Mesendoderm (in vitro differentiated cells): ENCODE measurements at regions not wholly inside any gene's neighbourhood (a gene's known extent, or its start where the extent isn't known, plus 50 kb on each side); places are given as distances from the start of the nearest gene placed in this dataset.

ENCODE experiments used
- DNase-seq: peaks from one replicate; pipeline ENCODE4 v3.0.0; 2013
- H2AK5ac ChIP-seq: 2 replicates; pipeline ENCODE4 v1.6.1; 2013; ENCODE audit warnings: low read length, inconsistent platforms
- H2BK120ac ChIP-seq: 2 replicates; pipeline ENCODE4 v1.6.1; 2013; ENCODE audit warnings: low read depth, mild to moderate bottlenecking, low read length, moderate library complexity, mixed read lengths
- H2BK15ac ChIP-seq: replicated peaks from 2 replicates; pipeline ENCODE4 v1.6.1; 2013; ENCODE audit warnings: low read depth, mild to moderate bottlenecking, moderate library complexity
- H2BK5ac ChIP-seq: 2 replicates; pipeline ENCODE4 v1.6.1; 2013; ENCODE audit warnings: low read length, inconsistent platforms
- H3K18ac ChIP-seq: 2 replicates; pipeline ENCODE4 v1.6.1; 2013; ENCODE audit warnings: mild to moderate bottlenecking, low read length, mixed read lengths
- H3K23ac ChIP-seq: one replicate; pipeline ENCODE4 v1.6.1; 2013; ENCODE audit warnings: low read length
- H3K27ac ChIP-seq: 2 replicates; pipeline ENCODE4 v1.5.1; 2013; ENCODE audit warnings: low read depth, mild to moderate bottlenecking, inconsistent platforms, low read length, moderate library complexity
- H3K27me3 ChIP-seq: 2 replicates; pipeline ENCODE4 v1.6.1; 2013; ENCODE audit warnings: low read length, control low read depth, mild to moderate bottlenecking, inconsistent platforms; ENCODE audit not compliant: insufficient read depth, poor library complexity
- H3K36me3 ChIP-seq: 2 replicates; pipeline ENCODE4 v1.6.1; 2013; ENCODE audit warnings: low read length, inconsistent platforms; ENCODE audit not compliant: control insufficient read depth, insufficient read depth
- H3K4ac ChIP-seq: one replicate; pipeline ENCODE4 v1.6.1; 2013; ENCODE audit warnings: low read depth, mild to moderate bottlenecking, low read length, moderate library complexity
- H3K4me1 ChIP-seq: 2 replicates; pipeline ENCODE4 v1.6.1; 2013; ENCODE audit warnings: low read depth, low read length, inconsistent platforms; ENCODE audit not compliant: control insufficient read depth
- H3K4me2 ChIP-seq: 2 replicates; pipeline ENCODE4 v1.6.1; 2013; ENCODE audit warnings: low read length
- H3K4me3 ChIP-seq: 2 replicates; pipeline ENCODE4 v1.5.1; 2013; ENCODE audit warnings: mild to moderate bottlenecking, low read length
- H3K56ac ChIP-seq: one replicate; pipeline ENCODE4 v1.6.1; 2013; ENCODE audit warnings: low read length
- H3K79me1 ChIP-seq: 2 replicates; pipeline ENCODE4 v1.6.1; 2013; ENCODE audit warnings: low read length, inconsistent platforms
- H3K79me2 ChIP-seq: 2 replicates; pipeline ENCODE4 v1.6.1; 2013; ENCODE audit warnings: mild to moderate bottlenecking, low read length; ENCODE audit not compliant: control insufficient read depth, insufficient read depth
- H3K9ac ChIP-seq: 2 replicates; pipeline ENCODE4 v1.6.1; 2013; ENCODE audit warnings: low read length, inconsistent platforms
- H4K5ac ChIP-seq: one replicate; pipeline ENCODE4 v1.6.1; 2013; ENCODE audit warnings: low read length
- H4K8ac ChIP-seq: one replicate; pipeline ENCODE4 v1.6.1; 2013; ENCODE audit warnings: low read depth, mild to moderate bottlenecking, control low read depth, low read length, moderate library complexity
- WGBS: extraction: QIAGEN DNeasy Blood & Tissue Kit; methylation state at CpG from one replicate; pipeline ENCODE4 v1.1.7; 2013; ENCODE audit warnings: low lambda C conversion rate, missing lambda C conversion rate; ENCODE audit not compliant: insufficient coverage; ENCODE audit errors: extremely low coverage; 5-methylcytosine and 5-hydroxymethylcytosine counted together

DNA sequence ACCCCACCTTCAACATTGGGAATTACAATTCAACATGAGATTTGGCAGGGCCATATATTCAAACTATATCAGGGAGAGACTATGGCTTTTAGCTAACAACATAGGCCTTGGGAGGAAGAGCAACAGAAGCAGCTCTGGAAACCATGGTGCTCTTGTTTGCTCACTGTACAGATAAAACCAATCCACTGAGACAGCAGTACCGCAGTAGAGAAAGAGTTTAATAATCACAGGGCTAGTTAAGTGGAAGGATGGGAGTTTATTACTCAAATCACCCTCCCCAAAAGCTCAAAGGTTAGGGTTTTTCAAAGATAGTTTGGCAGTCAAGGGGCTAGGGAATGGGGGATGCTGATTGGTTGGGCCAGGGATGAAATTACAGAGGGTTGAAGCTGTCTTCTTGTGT is 52.7 kb upstream of the CRHR1 start:
- no peak for DNase-seq
- H3K79me2 ChIP-seq, result no peaks in the 10 kb centered on the region
- no CpG with 5 or more reads among the region's 1 CpG for WGBS

DNA sequence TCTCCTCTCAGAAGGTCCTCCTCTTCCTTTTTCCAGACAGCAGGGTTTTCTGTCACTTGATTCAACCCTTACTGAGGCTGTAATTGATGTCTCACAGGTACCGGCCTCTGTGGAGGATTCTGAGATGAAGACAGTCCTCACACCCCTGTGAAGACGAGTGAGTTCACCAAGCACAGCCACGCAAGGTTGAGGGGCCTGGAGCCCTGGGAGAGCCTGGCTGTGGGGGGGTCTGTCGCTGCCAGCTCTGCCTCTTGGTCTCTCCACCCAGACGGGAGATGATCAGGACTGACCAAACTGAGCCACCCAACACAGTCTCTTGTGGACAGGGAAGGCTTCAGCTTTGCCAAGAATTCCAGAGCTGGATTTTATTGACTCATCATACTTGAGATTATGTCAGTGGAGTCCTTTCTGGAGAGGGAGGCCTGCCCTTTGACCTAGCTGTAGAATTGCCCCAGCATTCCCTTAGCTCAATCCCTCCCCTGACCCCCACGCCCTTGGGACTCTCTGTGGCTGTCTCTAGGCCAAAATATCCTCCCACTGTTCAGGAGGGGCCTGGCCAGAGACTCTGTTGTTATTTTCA is 51.1 kb upstream of the CRHR1 start:
- no CpG with 5 or more reads among the region's 6 CpGs for WGBS
- no peak overlapping the region for H3K4me3 ChIP-seq
- H2BK15ac ChIP-seq, result no peak overlapping the region
- H3K23ac ChIP-seq, result no peak overlapping the region
- no peaks in the 10 kb centered on the region for H3K79me1 ChIP-seq
- H3K79me2 ChIP-seq, result no peaks in the 10 kb centered on the region
- H3K36me3 ChIP-seq, result no peaks in the 10 kb centered on the region
- H3K4me2 ChIP-seq, result no peak overlapping the region
- H2AK5ac ChIP-seq, result no peak overlapping the region
- no peak overlapping the region for H3K4ac ChIP-seq
- H4K8ac ChIP-seq, result no peak overlapping the region
- no peak overlapping the region for H2BK5ac ChIP-seq
- H3K27ac ChIP-seq, result no peak overlapping the region
- no peaks in the 10 kb centered on the region for H3K4me1 ChIP-seq
- no peak overlapping the region for H3K56ac ChIP-seq
- no peak overlapping the region for H4K5ac ChIP-seq
- H3K9ac ChIP-seq, result no peak overlapping the region
- DNase-seq, result no peak
- H3K27me3 ChIP-seq, result no peaks in the 10 kb centered on the region
- no peak overlapping the region for H2BK120ac ChIP-seq
- H3K18ac ChIP-seq, result no peak overlapping the region

More for the DNA sequence above, 52.7 kb upstream of the CRHR1 start:
- H3K9ac ChIP-seq, result no peak overlapping the region
- no peak overlapping the region for H2BK120ac ChIP-seq
- no peaks in the 10 kb centered on the region for H3K36me3 ChIP-seq
- H3K4me3 ChIP-seq, result no peak overlapping the region
- no peak overlapping the region for H2BK15ac ChIP-seq
- no peak overlapping the region for H2AK5ac ChIP-seq
- no peak overlapping the region for H3K27ac ChIP-seq
- H3K4me2 ChIP-seq, result no peak overlapping the region
- H3K79me1 ChIP-seq, result no peaks in the 10 kb centered on the region
- no peaks in the 10 kb centered on the region for H3K27me3 ChIP-seq
- H3K23ac ChIP-seq, result no peak overlapping the region
- H3K4ac ChIP-seq, result no peak overlapping the region
- H2BK5ac ChIP-seq, result no peak overlapping the region
- no peak overlapping the region for H3K56ac ChIP-seq
- H3K4me1 ChIP-seq, result no peaks in the 10 kb centered on the region
- H4K8ac ChIP-seq, result no peak overlapping the region
- H3K18ac ChIP-seq, result no peak overlapping the region
- no peak overlapping the region for H4K5ac ChIP-seq

DNA sequence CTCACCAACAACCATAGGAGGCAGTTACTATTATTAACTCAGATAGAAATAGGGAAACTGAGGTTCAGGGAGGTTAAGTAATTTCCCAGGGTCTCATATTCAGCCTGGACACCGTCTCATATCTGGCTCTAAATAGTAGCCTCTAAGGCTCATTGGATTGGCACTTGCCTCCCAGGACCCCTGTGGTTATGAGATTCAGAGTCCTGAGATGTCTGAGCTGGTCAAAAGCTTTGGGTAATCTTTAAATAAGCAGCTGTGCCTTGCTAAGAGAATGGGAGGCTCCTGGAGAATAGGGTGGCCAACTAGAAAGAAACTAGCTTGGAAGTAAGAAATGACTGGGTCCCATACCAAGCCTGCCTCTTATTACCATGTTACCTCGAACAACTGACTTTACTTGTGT is 50.3 kb upstream of the CRHR1 start:
- H4K8ac ChIP-seq, result no peak overlapping the region
- H3K4ac ChIP-seq, result no peak overlapping the region
- WGBS, result no CpG with 5 or more reads among the region's 2 CpGs
- no peak overlapping the region for H4K5ac ChIP-seq
- H2AK5ac ChIP-seq, result no peak overlapping the region
- no peaks in the 10 kb centered on the region for H3K79me1 ChIP-seq
- H3K9ac ChIP-seq, result no peak overlapping the region
- no peak for DNase-seq
- H3K4me3 ChIP-seq, result no peak overlapping the region
- no peaks in the 10 kb centered on the region for H3K79me2 ChIP-seq
- no peak overlapping the region for H3K4me2 ChIP-seq
- H3K4me1 ChIP-seq, result no peaks in the 10 kb centered on the region
- no peak overlapping the region for H3K18ac ChIP-seq
- H3K23ac ChIP-seq, result no peak overlapping the region
- H3K36me3 ChIP-seq, result no peaks in the 10 kb centered on the region
- H3K27me3 ChIP-seq, result no peaks in the 10 kb centered on the region
- H2BK120ac ChIP-seq, result no peak overlapping the region
- H2BK15ac ChIP-seq, result no peak overlapping the region
- H3K27ac ChIP-seq, result no peak overlapping the region
- no peak overlapping the region for H3K56ac ChIP-seq
- H2BK5ac ChIP-seq, result no peak overlapping the region
